Ureter (tissue), 1 donor: ENCODE measurements at regions not wholly inside any gene's neighbourhood (a gene's known extent, or its start where the extent isn't known, plus 50 kb on each side); places are given as distances from the start of the nearest gene placed in this dataset.

Source experiments
- DNase-seq: peaks from one replicate; pipeline ENCODE4 v3.0.0-alpha.2; 2020; ENCODE audit warnings: low spot score
- donor health status: DM: yes; HTN: yes; CAD: no.

DNA sequence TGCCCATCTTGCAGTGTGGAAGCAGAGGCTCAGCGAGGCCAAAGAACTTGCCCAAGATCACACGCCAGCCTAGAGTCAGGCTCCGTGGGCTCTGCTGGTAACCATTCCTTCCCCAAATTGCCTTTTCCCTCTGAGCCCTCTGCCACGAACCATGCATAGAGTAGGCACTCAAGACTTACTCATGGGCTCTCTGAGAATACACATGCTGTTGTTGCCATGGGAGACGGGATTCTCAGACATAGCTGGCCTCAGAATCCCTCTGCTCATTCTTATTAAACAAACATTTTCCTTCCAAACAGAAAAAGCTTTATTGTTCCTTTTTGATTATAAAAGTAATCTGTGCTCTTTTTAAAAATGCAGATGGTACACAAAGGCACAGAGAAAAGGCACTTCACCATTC lies 52.5 kb upstream of the WSCD2 start:
- DNase-seq: no peak

GRCh38 chr12:108078428-108078827 lies 50.7 kb upstream of the WSCD2 start:
- no peak for DNase-seq
